LNCAP (cell line): ENCODE measurements at regions not wholly inside any gene's neighbourhood (a gene's known extent, or its start where the extent isn't known, plus 50 kb on each side); places are given as distances from the start of the nearest gene placed in this dataset.

Experiments
- TF ChIP-seq, protein P1 (sequence below): fragments of 450-650 bp; IDR thresholded peaks from 2 replicates; pipeline ENCODE4 v1.5.1; 2017; ENCODE audit warnings: mild to moderate bottlenecking

DNA sequence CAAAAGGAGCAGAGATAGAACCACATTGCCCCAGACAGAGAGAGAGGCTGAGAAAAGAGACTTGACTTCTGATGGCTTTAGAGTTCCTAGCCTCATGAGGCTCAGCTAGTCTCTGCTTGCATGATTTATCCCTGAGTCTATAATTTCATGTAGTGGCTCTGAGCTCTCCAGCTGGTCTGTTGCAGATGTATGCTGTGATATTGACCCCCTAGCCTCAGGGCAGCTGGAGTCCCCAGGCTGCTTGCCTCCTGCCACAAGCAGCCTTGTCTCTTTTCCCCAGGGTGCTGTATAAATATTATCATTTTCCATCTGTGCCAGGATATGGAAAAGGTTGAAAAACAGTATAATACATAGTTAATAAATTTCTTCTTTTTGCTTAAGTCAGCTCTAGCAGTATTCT is 467.6 kb upstream of the CWC22 start:
- TF ChIP-seq, protein P1, sequence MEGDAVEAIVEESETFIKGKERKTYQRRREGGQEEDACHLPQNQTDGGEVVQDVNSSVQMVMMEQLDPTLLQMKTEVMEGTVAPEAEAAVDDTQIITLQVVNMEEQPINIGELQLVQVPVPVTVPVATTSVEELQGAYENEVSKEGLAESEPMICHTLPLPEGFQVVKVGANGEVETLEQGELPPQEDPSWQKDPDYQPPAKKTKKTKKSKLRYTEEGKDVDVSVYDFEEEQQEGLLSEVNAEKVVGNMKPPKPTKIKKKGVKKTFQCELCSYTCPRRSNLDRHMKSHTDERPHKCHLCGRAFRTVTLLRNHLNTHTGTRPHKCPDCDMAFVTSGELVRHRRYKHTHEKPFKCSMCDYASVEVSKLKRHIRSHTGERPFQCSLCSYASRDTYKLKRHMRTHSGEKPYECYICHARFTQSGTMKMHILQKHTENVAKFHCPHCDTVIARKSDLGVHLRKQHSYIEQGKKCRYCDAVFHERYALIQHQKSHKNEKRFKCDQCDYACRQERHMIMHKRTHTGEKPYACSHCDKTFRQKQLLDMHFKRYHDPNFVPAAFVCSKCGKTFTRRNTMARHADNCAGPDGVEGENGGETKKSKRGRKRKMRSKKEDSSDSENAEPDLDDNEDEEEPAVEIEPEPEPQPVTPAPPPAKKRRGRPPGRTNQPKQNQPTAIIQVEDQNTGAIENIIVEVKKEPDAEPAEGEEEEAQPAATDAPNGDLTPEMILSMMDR, result no peak

DNA sequence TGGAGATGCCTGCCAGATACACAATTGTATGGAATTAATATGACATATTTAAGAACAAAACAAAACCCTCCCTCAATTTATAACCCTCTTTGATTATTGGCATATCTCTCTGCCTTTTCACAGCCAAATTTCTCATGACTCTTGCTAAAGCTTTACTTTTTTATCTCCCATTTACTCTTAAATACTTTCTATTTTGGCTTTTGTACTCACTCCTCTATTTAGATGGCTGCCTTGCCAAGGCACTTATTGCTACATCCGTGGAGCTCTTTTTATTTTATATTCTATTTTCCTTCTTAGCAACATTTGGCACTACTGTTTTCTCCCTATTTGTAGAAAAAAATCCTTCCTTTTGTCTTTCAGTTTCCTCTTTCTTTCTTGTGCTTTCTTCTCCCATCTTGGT is 466.4 kb upstream of the CWC22 start:
- TF ChIP-seq, protein P1, result no peak

DNA sequence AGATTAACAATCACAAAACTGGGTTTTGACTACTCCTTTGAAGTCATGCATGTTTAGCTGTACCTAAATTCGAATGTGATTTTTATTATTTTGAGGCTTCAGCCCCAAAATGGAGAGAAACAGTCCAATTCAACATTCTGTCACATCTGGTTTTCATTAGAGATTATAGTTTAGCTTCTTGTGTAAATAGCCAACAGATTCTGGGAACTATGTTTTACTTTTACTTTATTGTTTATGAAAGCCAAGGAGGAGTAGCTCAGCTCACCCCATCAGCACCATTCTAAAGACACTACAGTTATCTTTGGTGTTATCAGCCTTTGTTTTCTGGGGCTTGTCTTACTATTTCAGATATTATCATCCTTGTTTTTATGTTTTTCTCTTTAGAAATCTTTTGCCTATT is 465.0 kb upstream of the CWC22 start:
- TF ChIP-seq, protein P1, result no peak

DNA sequence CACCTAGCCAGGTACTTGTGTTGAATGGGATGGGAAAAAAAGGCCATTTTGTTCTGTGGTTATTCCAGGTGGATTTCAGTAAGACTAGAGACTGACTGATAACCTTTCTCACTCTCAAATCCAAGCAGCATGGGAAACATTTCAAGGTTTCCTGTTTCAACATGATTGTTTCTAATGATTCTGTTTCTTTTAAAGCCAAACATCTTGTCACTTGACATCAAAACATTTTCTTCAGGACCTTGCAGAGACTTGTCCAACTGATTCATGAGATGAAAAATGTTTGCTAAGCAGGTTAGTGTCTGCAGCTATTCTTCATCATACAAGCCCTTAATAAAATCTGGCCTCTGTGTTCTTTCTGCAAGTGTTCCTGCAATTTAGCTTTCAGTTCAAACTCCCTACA is 456.5 kb upstream of the CWC22 start:
- TF ChIP-seq, protein P1, result no peak

DNA sequence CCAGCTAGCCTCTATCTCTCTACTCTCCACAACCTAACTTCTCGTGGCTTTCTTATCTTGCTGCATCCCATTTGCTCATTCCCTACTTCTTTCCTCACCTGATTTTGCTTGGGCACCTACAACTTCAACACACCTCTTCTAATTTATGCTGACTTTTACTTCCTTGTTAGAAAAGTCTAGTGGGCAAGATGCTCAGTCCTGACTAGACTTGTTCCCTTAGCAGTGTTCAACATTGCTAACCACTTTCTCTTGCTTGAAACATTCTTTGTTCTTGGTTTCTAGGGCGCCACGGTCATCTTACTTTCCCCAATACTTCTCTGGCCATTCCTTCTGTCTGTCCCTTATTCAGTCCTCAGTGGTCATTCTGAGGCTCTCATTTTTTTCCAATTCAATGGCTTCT is 454.7 kb upstream of the CWC22 start:
- TF ChIP-seq, protein P1, result no peak

DNA sequence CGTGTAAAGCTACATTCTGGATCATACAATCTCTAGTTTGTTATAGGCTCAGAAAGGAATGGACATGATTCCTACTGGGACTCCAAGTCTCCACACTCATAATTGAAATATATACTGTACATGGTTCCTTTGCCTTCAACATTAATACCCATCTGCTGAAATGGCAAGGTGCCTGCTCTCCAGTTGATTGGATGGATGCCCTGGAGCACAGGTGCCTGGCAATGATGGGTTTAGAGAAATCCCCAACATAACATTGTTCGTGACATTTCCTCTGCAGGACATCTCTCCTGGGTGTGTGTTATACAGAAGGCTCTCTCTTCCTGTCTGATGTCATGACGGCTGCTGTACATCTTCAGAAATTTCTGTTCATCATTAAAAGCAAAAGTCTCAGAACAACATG is 449.7 kb upstream of the CWC22 start:
- TF ChIP-seq, protein P1, result no peak

DNA sequence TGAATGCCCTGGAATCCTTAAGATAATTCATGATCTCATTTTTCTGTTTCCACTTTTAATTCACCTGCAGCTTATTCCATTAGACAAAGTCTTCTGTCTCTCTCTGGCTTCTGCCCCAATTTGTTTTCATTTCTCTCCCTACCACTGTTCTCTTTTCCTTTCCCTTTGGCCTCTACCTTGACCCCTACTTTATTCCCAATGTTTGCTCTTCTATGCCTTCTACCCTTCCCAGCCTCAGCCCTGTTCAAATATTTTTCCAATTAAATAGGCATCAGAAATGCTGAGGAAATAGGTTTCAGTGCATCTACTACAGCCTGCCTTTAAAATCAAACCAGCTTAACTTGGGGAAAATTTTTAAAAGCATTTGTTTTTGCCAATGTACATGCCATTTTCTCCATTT is 443.7 kb upstream of the CWC22 start:
- TF ChIP-seq, protein P1, result no peak

DNA sequence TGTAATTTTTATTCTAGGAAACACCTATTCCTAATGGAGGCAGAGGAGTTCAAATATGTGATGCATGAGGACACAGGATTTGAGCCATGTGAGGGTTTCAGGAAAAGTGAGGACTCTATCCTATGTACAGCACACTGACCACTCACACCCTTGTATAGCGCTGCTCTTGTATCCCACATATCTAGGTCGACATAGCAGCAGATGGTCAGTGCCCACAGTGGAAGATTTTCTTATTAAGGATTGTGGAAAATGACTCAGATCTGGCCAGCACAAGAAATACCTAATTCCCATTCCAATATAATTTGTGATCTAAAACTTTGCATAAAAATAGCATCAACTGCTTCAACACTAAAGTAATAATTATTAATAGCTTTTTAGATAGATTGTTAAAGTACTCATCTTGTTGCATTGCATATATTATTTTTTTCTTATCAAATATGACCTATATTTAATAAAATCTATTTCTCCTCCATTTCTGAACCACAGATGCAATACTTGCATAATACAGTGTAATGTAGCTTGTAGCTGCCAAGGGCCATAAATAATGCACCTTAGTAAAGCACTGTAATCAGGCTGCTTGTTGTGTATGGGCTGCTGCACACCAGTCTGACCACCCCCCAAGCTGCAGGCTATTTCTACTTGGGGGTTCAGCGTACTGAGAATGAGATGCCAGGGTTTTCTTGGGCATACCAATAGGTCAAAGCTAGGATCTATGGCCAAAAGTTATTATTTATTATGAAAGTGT is 442.2 kb upstream of the CWC22 start:
- TF ChIP-seq, protein P1, result no peak
